ENCODE measurements at regions not wholly inside any gene's neighbourhood (a gene's known extent, or its start where the extent isn't known, plus 50 kb on each side); places are given as distances from the start of the nearest gene placed in this dataset.
"Not testable (repeated sequence)": the region's sequence is repeated elsewhere in the genome, so short reads cannot be mapped to it uniquely, and the experiment has no call there.

DNA sequence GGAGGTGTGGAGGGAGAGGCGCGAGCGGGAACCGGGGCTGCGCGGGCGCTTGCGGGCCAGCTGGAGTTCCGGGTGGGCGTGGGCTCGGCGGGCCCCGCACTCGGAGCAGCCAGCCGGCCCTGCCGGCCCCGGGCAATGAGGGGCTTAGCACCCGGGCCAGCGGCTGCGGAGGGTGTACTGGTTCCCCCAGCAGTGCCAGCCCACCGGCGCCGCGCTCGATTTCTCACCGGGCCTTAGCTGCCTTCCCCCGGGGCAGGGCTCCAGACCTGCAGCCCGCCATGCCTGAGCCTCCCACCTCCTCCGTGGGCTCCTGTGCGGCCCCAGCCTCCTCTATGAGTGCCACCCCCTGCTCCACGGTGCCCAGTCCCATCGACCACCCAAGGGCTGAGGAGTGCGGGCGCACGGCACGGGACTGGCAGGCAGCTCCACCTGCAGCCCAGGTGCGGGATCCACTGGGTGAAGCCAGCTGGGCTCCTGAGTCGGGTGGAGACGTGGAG lies 141.4 kb downstream of the SPRY1 start:
- DNase-seq (ENCODE audit: low read depth in 3 of 3), result not testable (repeated sequence)

- DNase-seq (ENCODE audit: low read depth in 3 of 3), result no peak
Measured at GRCh38 chr4:123545667-123546572, 149.3 kb downstream of the SPRY1 start.

- no peak for DNase-seq (ENCODE audit: low read depth in 3 of 3)
Measured at GRCh38 chr4:123546573-123547060, 150.0 kb downstream of the SPRY1 start.

DNA sequence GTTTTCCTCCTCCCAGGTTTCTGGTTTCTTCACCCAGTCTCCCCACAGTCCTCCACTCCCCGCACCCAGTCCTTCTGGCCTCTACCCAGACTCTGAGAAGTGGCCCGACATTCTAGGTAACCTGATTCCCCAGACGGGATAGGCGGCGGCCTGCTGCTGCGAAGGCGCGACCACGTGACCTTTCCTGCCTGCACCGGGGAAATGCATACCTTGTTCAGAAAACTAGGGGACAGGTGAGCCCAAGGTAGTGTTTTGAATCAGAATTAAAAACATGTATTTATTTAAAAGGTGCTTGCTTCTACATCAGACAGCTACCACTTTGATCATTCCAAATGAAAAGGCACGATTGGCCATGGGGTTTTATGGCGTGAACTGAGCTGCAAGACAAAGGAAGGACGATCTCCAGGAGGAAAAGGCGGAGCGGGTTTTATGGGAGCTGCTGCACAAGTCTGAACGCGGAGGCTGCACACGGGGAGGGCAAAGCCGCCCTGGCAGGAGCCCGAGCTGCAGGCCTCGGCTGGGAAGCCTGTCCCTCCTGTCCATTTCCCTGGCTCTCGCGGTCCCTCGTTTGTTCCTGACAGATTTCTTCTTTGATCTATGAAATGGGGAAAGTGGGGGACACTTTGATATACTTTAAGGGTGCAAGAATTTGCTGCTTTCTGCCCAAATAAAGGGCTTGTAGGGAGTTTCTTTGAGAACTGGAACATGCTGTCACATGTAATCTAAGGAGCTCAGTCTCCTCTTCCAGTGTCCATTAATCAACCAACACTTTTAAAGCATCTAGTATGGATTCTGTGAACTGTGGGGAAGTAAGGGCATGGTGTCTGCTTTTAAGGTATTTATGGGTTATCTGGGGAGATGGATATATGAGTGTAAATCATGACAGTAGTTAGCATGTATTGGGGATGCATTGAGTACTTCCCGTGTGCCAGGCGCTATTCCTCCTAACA lies 150.9 kb downstream of the SPRY1 start:
- DNase-seq (ENCODE audit: low read depth in 3 of 3), result no peak

DNA sequence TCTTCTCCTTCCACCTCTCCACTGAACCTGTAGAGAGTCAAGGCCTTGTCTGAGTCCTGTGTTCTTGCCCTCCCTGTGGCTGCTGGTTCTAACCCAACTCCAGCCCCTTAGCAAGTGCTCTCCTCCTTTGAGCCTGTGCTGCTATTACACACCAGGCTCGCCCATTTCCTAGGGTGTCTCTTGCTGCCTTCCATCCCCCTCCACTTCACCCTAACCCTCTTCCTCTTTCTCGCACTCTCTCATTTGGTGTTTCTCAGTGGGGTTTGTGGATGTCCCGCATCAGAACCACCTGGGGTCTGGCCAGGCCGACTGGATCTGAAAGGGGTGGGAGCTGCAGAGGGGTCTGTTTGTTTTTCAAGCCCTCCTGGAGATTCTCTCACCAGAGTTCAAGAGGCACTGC lies 156.7 kb downstream of the SPRY1 start:
- DNase-seq (ENCODE audit: low read depth in 3 of 3), result no peak

- no peak for DNase-seq (ENCODE audit: low read depth in 3 of 3)
Measured at GRCh38 chr4:123553733-123554637, 157.4 kb downstream of the SPRY1 start.

- DNase-seq (ENCODE audit: low read depth in 3 of 3), result no peak
Measured at GRCh38 chr4:123554801-123555232, 158.2 kb downstream of the SPRY1 start.

DNA sequence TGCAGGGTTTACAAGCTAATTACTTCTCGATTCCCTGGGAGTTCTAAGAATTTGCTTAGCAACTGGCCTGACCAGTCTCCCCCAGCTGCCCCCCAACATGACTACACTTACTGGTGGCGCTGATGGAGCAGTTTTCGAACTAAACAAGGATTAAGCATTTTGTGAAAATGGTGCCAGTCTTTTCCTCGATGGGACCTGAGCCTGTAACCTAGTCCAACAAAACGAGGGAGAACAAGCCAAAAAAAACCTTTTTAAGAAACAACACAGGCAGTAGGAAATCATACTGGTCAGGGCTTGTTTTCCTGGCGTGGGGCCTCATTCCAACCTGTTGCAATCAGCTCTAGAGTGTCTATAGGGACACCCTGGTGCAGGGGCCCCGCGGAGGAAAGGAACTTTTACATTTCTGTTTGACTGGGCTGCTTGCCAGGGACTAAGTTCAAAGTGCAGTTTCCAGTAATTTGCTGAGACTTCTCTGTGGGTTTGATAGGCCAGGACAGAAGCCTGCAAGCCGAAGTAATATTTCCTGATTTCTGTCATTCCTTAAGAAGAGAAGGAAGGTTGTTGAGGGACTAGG lies 158.7 kb downstream of the SPRY1 start:
- DNase-seq (ENCODE audit: low read depth in 3 of 3), result no peak

DNA sequence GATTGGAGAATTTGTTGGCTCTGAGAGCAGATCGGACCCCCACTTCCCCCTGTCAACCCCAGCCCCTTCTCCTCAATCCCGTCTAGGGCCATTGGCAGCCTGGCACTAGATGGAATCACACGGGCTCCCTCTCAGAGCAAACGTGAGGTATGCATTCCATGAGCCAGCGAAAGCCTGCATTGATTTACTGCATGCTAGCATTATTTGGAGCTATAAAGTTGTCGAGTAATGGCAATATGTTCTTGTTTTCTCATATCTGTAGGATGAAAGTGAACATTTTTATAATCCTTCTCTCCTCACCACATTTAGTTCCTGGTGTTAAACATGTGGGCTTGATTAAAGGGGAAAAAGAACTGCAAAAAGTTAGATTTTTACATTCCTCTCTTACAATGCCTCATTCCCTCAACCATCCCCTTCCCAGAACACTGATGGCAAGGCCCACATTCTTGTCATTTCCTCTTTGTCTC lies 159.2 kb downstream of the SPRY1 start:
- no peak for DNase-seq (ENCODE audit: low read depth in 3 of 3)

DNA sequence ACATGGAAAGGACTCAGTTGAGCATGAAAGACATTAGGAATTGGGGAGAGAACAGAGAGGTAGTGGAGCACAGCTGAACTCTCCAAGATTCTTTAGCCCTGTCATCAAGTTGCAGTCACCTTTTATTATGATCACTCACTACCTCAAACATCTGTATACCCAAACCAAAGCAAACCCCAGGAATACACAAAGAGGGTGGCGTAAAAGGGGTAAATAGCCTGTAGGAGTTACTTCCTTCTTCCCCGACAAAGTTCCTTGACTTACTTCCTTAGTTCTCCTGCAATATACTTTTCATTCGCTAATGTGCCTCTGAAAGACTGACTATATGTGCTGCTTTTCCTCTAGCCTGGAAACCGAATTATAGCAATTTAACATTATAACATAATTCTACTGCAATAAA lies 159.9 kb downstream of the SPRY1 start:
- DNase-seq (ENCODE audit: low read depth in 3 of 3), result no peak

DNA sequence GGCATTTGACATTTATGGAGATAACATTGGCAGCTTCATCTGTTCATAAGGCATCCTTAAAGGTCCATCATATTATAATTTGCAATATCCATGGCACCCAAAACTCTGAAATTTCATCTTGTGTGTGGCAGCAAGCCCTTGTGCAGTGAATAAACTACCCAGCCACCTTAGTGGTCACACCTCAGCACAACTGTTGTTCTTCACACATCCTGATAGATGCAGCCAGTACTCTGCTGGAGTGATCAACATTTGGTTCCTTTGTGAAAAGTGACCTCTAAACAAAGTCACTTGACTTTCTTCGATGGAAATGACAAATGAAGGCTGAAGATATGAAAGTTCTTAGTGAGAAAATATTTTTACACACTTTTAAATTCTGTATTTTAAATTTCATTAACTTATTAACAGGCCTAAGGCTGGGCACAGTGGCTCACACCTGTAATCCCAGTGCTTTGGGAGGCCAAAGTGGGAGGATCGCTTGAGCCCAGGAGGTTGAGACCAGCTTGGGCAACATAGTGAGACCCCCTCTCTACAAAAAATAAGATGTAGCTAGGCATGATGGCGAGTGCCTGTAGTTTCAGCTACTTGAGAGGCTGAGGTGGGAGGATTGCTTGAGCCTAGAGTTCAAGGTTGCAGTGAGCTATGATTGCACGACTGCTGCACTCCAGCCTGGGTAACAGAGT lies 161.4 kb downstream of the SPRY1 start:
- DNase-seq (ENCODE audit: low read depth in 3 of 3), result no peak

- no peak for DNase-seq (ENCODE audit: low read depth in 3 of 3)
Measured at GRCh38 chr4:123558865-123559264, 162.3 kb downstream of the SPRY1 start.

DNA sequence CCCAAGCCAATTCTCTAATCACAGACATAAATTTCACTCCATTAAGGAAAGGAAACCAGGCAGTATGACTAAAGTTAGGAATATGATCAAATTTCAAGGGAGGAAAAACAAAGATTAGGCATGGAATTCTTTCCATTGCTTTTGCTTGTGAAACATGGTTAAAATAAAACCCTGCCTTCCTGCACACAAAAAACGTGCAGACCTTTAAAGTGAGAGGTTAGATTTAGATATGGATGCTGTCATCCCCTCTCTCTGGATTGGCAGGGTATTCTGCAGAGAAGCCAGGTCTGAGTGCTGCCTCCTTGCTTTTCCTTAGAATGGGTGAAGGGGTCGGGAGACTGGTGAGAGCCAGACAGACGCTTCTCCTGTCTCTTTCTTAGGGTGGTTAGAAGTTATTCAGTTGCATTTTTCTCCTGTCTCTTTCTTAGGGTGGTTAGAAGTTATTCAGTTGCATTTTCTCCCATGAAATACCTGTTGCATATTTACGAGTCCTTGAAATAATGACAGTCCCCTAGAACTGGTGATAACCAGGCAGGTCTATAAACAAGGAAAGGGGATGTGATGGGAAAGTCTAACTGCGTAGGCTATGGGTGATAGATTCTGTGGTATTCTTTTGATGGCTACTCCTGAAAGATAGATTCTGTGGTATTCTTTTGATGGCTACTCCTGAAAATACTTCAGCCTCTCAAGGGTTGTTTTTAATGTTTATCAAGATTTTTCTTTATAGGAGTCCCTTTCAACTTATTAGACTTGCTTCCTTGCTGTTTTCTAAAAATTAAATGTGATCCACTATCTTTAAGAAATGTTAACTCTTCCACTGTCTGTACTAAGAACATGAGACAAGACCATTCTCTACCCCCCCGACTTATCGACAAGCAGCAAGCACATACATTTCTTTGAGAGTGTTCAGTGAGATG lies 163.6 kb downstream of the SPRY1 start:
- DNase-seq (ENCODE audit: low read depth in 3 of 3), result no peak

DNA sequence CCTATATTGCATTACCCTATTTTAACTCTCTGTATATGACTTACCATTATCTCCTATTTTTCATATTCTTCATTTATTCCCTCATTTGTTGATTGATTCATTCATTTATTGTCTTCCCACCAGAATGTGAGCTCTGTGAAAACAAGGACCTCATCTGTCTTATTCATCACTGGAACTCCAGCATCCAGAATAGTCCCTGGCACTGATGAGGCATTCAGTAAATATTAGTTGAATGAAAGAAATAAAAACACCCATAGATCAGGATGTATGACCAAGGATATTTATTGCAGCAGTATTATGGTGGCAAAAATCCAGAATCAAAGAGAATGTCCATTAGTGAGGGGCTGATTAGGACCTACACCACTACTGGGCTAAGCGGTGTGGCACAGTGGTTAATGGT lies 164.9 kb downstream of the SPRY1 start:
- no peak for DNase-seq (ENCODE audit: low read depth in 3 of 3)

DNA sequence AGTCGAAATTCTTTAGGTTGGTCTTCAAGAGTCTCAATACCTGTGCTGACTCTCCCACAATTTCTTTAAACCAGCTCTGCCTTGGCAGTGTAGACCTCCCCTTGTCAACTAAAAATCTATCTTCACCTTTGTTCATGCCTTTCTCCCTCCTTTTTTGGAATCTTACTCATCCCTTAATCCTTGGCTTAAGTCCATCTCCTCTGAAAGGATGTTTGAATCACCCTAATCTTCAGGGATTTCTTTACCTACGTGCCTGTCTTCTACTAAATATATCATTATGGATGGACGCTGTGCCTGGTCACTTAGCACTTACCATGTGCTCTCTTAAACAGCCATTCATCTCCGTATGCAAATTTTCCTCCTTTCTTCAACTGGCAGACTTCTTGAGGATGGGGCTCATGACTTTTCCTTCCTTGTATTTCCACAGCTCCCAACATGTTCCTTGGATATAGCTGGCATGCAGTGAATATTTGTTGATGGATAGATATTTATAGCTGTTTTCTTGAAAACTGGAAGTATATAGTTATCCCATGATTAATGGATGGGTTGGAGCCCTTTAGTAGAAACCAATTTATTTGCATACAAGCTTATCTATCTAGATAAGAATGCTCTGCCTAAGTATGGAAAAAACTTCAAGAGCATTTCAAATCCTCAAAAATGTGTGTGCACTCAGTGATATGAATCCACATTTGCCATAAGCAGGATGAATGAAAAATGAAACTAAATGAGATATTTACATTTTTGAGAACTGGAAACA lies 166.6 kb downstream of the SPRY1 start:
- no peak for DNase-seq (ENCODE audit: low read depth in 3 of 3)

- peak in 2 of 3 experiments; percentile 2 to 35 for DNase-seq (ENCODE audit: low read depth in 3 of 3)
Measured at GRCh38 chr4:123564758-123565346, 168.3 kb downstream of the SPRY1 start.

DNA sequence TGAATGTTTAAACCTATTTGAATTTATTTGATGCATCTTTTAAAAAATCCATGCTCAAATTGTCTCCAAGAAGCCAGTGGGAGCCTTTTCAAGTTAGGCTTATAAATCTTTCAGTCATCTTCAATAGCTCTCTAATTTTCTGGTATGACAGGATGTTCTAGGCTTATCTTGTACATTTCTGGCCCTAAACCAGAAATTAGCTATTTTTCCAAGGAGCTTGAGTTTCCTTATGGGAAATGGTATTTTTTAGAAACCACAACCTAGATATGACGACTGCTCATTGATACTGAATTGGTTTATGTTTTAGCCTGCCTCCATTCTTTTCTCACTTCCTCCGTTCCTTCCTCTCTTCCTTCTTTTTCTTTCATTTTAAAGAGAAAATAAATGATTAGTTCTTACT lies 172.3 kb downstream of the SPRY1 start:
- DNase-seq (ENCODE audit: low read depth in 3 of 3), result no peak

DNA sequence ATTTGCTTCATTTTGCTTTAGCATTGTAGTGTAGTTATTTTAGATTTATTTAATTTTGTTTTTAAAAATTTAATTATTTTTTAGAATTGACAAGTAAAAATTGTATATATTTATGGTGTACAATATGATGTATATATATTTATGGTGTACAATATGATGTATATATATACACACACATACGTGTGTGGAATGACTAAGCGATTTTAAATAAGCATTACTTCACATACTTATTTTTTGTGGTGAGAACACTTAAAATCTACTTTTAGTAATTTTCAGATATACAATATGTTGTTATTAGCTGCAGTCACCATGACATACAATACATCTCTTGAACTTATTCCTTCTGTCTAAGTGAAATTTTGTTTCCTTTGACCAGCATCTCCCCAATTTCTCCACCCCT lies 172.9 kb downstream of the SPRY1 start:
- no peak for DNase-seq (ENCODE audit: low read depth in 3 of 3)

Data from stimulated activated CD4-positive, alpha-beta T cell treated with anti-CD3 and anti-CD28 coated beads, TNF-alpha, amount 100 ng/mL, for 24 hours (primary cell).